ENCODE measurements at regions not wholly inside any gene's neighbourhood (a gene's known extent, or its start where the extent isn't known, plus 50 kb on each side); places are given as distances from the start of the nearest gene placed in this dataset.

DNA sequence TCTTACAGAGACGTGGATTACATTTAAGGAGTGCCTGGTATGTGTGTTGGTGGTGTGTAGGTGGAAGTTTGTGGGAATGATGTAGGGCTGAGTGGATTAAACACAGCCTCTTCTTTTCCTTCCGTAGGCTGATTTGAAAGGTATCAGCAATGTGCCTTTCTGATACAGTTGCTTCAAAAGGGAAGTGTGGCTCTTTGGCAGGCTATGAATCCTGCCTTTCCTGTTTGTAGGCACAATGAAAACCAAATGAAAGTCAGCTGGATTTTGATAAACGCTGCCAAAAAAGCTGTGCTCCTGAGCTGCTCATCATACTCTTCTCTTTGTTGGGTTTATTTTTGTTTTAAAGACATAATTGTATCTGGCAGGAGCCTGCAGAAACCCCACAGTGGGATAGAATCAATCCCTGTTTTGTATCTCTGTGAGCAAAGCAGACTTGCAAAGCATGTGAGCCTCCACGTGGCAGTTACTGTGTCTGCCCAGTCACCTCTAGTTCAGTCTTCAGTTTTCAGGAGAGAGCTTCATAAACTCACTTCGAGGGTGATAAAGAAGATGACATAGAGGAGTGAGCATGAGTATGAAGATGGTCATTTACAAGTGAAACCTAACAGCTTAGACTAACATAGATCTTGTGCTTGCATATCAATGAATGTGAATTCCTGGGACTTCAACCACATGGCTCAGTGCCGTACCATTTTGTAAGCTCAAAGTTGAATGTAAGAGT, 655.7 kb upstream of the KIRREL3 start:
- no peak for DNase-seq (ENCODE audit: low read depth in 1 of 2, low spot score in 1 of 2)

DNA sequence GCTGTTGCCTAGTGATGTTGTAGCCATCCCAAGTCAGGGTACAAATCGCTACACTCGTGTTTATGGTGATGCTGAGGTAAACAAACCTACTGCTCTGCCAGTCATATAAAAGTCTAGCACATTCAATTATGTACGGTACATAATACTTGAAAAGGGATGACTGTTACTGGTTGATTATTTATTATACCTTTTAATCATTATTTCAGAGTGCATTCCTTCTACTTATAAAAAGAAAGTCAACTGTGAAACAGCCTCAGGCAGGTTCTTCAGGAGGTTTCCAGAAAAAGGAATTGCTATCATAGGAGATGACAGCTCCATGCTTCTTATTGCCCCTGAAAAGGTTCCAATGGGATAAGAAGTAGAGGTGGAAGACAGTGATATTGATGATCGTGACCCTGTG, 652.5 kb upstream of the KIRREL3 start:
- DNase-seq (ENCODE audit: low read depth in 1 of 2, low spot score in 1 of 2) = no peak

DNA sequence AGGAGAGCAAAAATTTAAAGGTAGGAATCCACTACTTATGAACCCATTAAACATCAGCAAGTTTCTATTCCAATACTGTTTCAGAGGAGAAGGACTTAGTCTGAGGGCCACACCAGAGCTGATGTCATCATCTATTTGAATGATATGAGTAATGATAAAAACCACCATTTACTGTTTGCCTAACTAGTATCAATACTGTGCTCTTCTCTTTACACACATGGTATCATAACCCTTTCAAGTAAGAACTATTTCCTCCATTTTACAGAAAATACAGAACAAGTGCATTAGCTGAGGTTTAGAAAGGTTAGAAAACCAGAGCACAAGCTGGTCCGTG, 651.3 kb upstream of the KIRREL3 start:
- DNase-seq (ENCODE audit: low read depth in 1 of 2, low spot score in 1 of 2) = no peak

DNA sequence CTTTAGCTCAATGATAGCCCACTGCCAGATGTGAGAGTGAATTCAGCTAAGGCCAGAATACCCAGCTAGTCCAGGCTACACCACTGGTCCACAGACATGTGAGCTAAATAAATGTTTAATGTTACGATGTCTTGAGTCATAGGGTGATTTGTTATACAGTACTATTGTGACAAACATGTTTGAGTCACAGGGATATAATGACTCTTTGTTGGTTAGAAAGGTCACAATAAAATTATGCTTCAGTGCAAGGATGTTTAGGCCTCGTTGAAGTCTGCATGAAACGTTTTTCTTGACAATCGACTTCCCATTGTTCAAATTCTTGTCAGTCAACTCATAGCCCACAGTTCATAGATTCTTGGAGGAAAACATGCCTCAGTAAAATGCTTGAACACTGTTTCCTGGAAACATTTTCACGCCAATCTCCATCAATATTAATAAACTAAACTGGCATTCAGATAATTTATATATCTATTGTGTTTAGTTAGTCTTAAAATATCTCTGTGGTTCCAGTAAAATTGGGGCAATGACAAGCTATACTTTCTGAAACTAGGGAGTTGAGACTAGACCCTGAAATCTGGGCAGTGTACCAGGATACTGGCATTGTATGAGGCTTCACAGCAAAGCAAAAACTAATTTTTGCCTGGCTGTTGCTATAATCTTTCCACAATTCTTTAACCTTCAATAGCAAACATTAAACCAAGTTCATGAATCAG, 650.8 kb upstream of the KIRREL3 start:
- DNase-seq (ENCODE audit: low read depth in 1 of 2, low spot score in 1 of 2) = no peak

DNA sequence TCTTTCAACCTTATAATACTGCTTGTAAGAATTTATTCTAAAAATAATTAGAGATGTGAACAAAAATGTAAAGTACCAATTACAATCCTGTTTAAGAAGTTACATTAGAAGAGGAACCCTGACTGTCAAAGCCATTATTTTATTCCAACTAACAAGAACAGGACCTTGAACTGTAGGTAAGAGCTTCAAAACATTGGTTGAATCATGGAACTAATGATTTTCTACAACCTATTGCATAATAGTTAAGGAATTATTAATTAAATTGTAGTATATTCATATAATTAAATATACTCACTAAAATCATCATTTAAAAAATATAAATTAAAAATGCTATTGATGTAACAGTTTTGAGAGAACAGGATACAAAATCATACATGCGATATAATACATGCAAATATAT, 649.4 kb upstream of the KIRREL3 start:
- DNase-seq (ENCODE audit: low read depth in 1 of 2, low spot score in 1 of 2) = no peak

DNA sequence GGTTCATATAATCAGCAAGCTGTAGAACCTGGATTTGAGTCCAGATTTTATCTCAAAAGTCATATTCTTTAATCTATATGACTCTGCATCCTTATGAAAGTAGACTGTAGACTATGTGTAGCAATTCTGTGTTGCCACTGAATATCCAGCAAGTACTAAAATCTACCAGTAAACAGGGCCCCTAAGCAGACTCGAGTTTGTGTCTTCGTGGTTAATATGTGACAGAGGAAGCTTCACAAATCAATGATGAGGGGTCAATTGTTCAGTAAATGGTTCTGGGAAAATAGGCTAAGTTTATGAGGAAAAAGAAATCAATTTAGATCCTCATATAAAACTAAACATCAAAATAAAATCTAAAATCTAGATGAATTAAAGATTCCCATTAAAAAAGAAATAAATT, 648.5 kb upstream of the KIRREL3 start:
- DNase-seq (ENCODE audit: low read depth in 1 of 2, low spot score in 1 of 2) = no peak

DNA sequence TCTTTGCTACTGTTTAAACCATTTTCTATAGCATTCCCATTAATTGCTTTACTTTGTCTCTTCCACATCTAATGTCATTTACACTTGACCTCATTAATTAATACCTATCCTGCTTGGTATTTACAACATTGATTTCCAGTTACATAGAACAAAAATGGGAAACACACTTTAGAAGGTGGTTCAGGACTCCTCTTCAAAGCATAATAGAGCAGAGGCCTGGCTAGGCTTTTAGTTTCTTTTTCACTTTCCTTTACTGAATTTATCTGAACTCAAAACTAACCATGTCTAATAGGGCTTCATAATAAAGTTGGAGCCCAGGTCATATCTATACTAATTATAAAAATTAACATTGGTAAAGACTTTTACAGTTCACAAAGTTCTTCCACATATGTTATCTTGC, 648.0 kb upstream of the KIRREL3 start:
- no peak for DNase-seq (ENCODE audit: low read depth in 1 of 2, low spot score in 1 of 2)

DNA sequence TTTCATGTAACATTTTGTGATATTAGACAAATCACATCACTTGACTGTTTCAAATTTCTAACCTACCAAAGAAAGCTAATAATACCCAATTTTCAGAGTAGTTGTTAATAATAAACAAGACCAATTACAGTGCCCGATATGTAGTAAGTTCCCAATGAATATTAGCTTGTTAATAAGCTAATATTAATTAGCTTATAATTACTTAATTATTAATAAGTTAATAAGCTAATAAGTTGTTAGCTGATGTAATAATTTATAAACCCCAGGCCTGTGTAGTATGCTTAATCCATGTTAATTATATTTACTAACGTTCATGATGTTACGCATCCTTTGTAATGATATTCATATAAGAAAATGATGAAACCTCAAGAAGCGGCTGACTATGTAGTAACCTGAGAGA, 643.8 kb upstream of the KIRREL3 start:
- no peak for DNase-seq (ENCODE audit: low read depth in 1 of 2, low spot score in 1 of 2)

DNA sequence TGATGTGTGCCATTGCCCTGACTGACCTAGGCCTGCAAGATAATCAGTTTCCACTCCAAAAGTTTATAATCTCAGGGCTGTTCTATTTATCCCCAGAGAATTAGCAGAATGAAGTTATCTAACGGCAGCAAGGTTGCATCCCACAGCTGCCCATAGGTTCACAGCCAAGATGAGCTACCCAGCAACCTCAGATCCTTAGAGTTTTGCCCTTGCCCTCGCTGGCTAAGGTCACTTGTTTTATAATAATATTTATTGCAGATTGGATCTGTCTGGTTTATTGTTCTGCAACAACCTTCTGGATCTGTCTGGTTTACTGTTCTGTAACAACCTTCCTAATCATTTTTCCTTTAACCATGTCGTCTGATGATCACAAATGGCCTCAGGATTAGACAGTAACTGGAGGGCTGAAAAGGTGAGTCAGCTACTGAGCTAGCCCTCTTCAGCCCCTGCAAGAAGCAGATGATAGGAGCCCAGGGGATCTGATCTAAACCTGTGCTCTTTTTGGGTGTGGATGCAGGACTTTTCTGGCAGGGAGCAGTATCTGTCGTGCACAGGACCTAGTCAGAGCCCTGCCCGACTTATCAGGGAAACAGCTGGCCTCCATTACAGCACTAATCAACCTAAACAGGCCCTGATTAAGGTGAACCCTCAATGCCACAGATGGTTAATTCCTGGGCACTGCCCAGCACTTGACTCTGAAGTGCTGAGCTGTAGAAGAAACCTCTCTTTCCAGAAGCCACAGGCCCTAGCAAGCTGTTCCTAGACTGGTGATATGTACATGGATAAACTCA, 642.9 kb upstream of the KIRREL3 start:
- no peak for DNase-seq (ENCODE audit: low read depth in 1 of 2, low spot score in 1 of 2)

DNA sequence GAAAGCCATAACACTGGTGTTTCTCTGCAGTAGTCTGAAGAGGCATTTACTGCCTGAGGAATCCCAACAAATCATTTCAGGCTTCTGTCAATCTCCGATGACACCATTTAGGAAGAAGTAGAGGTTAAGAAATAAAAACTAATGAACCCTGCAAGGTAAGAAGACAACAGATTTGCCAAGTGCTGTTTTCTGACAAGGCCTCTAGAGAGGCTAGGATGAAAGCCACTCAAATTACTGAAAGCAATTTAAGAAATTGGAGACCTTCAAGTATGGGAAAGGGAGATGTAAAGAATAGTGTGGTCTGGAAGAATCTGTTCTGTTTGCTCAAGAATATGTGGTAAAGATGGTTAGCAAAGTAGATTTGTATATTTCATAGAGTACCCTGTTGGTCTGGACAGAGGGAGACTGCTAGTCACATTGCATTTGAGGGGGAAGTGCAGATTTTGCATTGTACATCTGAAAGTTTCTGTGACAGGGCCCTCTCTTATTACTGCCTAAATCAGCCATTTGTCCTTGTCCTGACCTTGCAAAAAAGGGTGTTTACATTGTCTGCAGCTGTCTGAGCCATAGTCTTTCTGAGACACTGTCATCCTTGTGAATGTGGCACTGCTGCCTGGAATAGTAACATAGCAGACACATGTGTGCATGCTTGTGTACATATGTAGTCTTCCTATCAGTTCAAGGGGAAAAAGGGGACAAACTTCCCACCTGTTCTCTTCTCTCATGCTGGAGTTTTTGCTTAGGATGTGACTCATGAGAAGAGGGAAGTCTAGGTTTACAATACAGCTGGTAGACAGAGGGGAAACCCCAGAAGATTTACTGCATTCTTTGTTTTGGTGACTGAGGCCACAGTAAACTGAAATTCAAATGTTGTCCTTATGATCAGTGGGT, 640.2 kb upstream of the KIRREL3 start:
- DNase-seq (ENCODE audit: low read depth in 1 of 2, low spot score in 1 of 2) = no peak

DNA sequence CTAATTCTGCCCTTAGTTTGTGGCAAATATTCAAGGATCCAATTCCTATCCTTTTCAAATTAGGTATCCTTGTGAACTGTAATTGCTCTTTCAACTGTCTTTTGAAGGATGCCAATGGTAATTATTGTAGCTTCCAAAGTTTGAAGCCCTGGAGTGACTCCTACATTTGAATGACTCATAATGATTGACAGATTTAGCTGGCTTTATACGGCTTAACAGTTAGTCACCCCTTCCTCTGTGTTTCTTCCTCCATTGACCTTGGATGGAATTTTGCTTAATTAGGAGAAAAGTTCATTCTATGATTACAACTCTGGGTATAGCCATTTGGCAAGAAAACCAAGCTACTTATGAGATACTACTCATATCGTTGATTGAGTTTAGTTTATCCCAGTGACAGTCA, 639.3 kb upstream of the KIRREL3 start:
- no peak for DNase-seq (ENCODE audit: low read depth in 1 of 2, low spot score in 1 of 2)

DNA sequence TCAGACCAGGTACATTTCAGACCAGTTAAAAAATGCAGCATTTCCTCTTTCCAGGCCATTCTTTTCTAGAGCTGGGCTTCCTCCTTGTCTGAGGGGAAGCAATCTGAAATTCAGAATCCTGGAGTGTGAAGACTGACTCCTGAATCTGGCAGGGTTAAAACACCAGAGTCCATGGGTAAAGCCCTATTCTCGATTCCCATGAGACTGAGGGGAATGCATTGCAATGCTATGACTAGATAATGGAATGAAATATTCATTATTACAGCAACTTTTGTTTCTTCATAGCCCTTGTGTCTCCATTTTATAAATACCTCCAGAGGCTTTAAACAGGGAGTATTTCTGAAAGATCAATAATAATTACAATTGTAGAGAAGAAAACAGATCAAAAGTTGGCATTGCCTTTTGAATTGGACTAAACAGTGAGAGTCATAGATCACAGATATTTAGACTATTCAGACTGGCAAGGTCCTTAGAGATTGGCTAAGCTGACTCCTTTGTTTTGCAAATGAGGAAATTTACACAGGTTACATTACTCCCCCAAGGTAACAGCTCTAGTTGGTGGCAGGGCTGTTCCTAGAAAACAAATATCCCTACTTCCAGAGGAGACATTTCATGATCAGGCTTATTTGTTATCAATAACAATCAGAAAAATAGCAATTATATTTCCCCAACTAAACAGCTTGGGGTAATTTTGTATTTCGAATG, 632.6 kb upstream of the KIRREL3 start:
- no peak for DNase-seq (ENCODE audit: low read depth in 1 of 2, low spot score in 1 of 2)

DNA sequence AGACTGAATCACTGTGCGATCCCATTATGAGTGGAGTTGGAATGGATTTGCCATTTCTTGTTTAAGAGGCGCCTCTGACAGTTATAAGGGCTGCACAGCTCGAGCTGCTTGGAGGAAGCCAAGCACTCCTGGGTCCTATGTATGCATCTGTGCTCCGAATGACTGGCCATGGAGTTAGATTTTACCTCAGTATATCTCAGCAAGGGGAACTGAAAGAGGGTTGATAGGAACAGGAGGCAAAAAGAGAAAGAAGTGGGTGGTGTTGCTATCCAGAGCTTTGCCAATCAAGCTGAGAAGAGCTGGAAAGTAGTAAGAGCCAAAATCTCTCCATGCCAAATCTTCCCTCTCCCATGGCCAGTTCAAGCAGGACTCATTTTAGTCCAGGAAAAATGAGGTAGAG, 632.0 kb upstream of the KIRREL3 start:
- DNase-seq (ENCODE audit: low read depth in 1 of 2, low spot score in 1 of 2) = no peak

DNA sequence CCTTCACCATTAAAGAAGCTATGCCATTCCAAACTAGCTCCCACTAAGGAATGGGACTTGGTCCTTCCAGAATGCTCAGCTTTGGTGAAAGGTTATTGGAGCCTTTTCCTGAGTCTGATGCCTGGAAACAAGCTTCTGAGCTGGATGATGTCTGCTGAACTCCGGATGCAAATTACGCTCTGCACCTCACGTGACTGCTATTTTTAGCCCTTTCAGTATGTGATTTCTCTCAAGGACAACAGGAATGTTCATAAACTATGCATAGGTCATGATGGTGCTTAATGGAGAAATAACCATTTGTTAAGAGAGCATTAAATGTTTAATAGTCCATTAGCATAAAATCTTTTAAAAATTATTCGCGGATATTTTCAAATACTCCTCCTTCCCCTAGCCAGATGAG, 631.4 kb upstream of the KIRREL3 start:
- no peak for DNase-seq (ENCODE audit: low read depth in 1 of 2, low spot score in 1 of 2)

DNA sequence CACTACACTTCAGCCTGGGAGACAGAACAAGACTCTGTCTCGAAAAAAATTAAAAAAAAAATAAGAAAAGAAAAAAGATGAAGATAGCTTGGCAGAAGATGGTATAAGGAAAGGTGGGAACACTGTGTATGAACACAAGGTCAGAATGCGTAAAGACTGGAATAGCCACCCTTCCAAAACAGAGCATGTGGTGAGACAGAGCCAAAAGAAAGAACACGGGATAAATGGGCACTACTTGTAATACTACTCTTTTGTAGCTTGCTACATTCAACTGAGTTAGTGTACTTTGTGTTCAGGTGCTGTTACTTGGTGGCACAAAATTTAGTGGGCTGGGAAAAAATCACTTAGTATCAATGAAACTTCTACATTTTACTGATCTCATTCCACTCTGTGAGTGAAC, 628.6 kb upstream of the KIRREL3 start:
- DNase-seq (ENCODE audit: low read depth in 1 of 2, low spot score in 1 of 2) = no peak

DNA sequence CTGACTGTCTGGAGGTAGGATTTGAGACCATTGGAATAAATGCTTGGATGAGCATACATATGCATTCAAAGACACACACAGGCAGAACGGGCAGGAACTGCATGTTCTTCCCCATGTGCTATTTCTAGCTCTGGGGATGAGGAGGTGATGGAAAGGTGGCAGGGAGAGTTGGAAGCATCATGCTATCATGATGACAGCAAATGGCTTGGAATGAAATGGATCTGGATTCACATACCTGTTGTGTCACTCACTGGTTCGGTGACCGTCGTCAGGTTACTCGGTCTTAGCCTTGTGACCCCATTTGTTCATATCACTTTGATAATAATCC, 627.9 kb upstream of the KIRREL3 start:
- no peak for DNase-seq (ENCODE audit: low read depth in 1 of 2, low spot score in 1 of 2)

DNA sequence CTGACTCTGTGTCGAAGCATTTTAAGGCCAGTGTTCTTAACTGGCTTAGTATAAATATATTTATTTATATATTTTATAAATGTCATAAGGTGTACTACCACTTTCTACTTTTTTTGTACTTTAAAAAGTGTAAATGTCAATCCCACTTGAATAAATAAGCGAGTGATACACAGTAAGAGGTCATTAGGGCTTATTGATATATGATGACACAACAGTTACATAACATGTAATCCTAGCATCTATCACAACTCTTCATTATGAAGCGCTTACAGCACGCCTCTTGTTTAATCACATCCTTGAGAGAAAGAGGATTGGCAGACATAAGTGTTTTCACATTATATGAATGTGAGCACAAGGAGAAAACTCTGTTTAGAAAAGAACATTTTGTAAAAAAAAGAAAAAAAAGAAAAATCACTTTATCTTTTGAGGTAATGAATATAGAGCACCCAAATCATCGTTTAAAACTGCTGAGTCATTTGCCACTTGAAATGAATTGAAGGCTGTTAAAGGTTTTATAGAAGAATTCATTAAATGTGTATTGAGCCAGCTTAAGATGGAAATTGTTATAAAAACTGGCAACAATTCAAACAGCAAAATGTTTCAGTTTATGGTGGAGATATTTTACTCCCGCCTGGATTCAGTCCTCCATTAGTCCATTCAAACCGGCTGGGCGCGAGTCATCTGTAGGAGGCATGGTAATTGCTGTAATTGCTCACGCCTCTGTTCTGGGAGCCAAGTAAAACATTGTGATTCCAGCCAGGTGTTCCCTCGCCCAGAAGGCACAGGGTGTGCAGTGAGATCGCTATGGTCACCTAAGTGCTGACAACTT, 627.3 kb upstream of the KIRREL3 start:
- no peak for DNase-seq (ENCODE audit: low read depth in 1 of 2, low spot score in 1 of 2)

DNA sequence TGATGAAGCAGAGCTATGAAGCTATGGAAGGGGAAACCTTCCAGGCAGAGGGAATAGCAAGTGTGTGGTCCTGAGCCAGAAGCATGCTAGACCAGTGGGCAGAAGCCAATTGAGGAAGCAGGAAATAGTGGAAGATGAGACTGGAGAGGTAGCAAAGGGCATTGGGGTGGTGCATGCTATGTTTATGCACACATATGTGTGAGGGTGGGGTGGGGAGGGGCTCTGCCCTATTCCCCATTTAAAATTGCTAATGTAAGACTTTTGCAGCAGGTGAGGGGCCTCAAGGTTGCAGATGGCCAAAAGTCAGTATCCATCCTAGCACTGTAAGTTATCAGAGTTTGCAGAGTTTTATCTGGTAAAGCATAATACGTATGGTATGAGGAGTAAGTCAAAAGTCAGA, 626.6 kb upstream of the KIRREL3 start:
- no peak for DNase-seq (ENCODE audit: low read depth in 1 of 2, low spot score in 1 of 2)

DNA sequence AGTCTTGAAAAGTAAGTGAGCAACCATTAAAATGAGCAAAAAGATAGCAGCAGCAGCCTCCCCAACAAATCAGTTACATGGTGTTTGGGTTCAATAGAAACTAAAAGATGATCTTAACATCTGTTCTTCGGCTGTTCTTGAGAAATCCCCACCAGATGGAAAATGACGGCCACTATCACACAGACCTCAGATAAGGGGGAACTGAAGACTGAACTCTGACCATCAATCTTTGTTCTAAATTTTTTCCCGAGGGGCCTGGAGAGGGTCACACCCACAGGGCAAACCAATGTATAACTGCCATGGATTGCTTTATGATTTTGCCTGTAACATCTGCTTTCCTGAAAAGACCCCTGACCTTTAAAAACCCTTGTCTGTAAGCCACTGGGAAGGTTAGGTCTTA, 624.8 kb upstream of the KIRREL3 start:
- no peak for DNase-seq (ENCODE audit: low read depth in 1 of 2, low spot score in 1 of 2)

DNA sequence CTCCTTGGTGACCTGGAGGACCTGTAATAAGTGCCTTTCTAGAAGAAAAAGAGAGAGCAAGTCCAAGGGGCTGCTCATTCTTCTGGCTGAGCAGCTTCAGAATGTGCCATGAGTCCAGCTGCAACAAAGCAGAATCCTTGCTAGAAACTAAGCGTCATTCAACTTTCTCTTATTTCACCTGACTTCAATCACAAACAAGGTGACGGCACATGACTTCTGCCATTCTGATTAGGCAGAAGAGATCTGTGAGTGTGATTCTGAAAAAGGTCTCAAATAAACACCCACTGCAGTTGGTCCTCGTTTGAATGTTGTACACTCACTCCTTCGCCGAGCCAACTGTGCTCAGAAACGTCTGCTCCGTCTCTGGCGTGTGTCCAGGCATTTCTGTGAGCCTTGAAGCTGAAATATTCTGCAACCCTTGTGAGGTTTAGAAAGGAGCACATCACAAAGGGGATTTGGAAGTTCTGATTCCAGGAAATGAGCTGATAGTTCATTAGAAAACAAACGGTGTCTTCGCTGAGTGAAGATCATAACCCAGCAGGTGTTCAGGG, 623.8 kb upstream of the KIRREL3 start:
- no peak for DNase-seq (ENCODE audit: low read depth in 1 of 2, low spot score in 1 of 2)

All from stimulated activated CD4-positive, alpha-beta T cell treated with anti-CD3 and anti-CD28 coated beads, Interleukin-15, amount 100 ng/mL, for 1 hour (primary cell).